HepG2 (cell line): ENCODE measurements at regions not wholly inside any gene's neighbourhood (a gene's known extent, or its start where the extent isn't known, plus 50 kb on each side); places are given as distances from the start of the nearest gene placed in this dataset.

Experiments used
- ATAC-seq: fragments of 200-7000 bp; cut with Tn5 transposase; 3 replicates; pipeline ENCODE4 v1.9.1; 2020; ENCODE audit warnings: mild to moderate bottlenecking, moderate library complexity
- BruUV-seq: library from RNA; stranded (reverse); fragments of 400-500 nt; replicated peaks from 2 replicates; lab custom pipeline; 2021; lab: Mats Ljungman, UMichigan
- CTCF ChIA-PET: fragments of 300-600 bp; formaldehyde crosslinking; extraction: SDS; loops from one replicate; lab custom pipeline; 2021; ENCODE audit warnings: low total read pairs, inconsistent platforms, low intra/inter-chr PET ratio; lab: Yijun Ruan, JAX
- POLR2A ChIA-PET: fragments of 350-600 bp; sonication (Branson Sonifier 250); formaldehyde crosslinking; loops from one replicate; lab custom pipeline; 2020; ENCODE audit warnings: antibody characterized with exemption, inconsistent platforms; lab: Yijun Ruan, JAX
- DNase-seq: peaks from one replicate; pipeline ENCODE4 v3.0.0-alpha.2; 2015; ENCODE audit warnings: low spot score
- FAIRE-seq: peaks from 3 replicates; lab custom pipeline; 2011; peaks lifted over from hg19 to GRCh38; lab: Jason Lieb, UNC
- H2AFZ ChIP-seq: one replicate; pipeline ENCODE4 v1.6.1; 2011; ENCODE audit warnings: low read length, inconsistent platforms
- H3K27ac ChIP-seq: fragments of 300-600 bp; 3 replicates; pipeline ENCODE4 v1.8.0; 2011; ENCODE audit warnings: mixed run types, mild to moderate bottlenecking, mixed read lengths, low read length, inconsistent platforms; ENCODE audit not compliant: insufficient read depth; ENCODE audit errors: extremely low read length
- H3K27me3 ChIP-seq, 2 experiments: fragments of 200-600 bp in 1 of 2; 2 replicates in 1 of 2; 3 replicates in 1 of 2; pipeline versions ENCODE4 v1.6.0 to v1.8.0; 2011; ENCODE audit warnings: low read length in 2 of 2, mild to moderate bottlenecking in 2 of 2, moderate library complexity in 2 of 2, inconsistent platforms in 1 of 2; ENCODE audit not compliant: insufficient read depth in 2 of 2, control insufficient read depth in 1 of 2
- H3K36me3 ChIP-seq, 2 experiments: fragments of 200-600 bp in 1 of 2; replicated peaks in 1 of 2; 2 replicates in 1 of 2; 3 replicates in 1 of 2; pipeline versions ENCODE4 v1.5.1 to v1.8.0; 2011; ENCODE audit warnings: low read length in 2 of 2, inconsistent platforms in 1 of 2; ENCODE audit not compliant: insufficient read depth in 2 of 2, control insufficient read depth in 1 of 2
- H3K4me1 ChIP-seq: 2 replicates; pipeline ENCODE4 v1.5.1; 2012; ENCODE audit warnings: low read length, inconsistent platforms; ENCODE audit not compliant: insufficient read depth
- H3K4me2 ChIP-seq: 2 replicates; pipeline ENCODE4 v1.6.0; 2011; ENCODE audit warnings: low read depth, low read length, inconsistent platforms
- H3K4me3 ChIP-seq, 3 experiments: fragments of 200-600 bp in 1 of 3; sonication (generic), shearing (Covaris generic) in 1 of 3; replicated peaks in 1 of 3; 2 replicates each; pipeline ENCODE4 v1.5.1; 2011 to 2016; ENCODE audit warnings: low read length in 3 of 3, inconsistent platforms in 2 of 3, low read depth in 2 of 3, mild to moderate bottlenecking in 2 of 3, control low read depth in 1 of 3, mixed read lengths in 1 of 3; ENCODE audit not compliant: insufficient read depth in 1 of 3
- H3K79me2 ChIP-seq: one replicate; pipeline ENCODE4 v1.6.1; 2011; ENCODE audit warnings: low read length, inconsistent platforms; ENCODE audit not compliant: insufficient read depth
- H3K9ac ChIP-seq: 2 replicates; pipeline ENCODE4 v1.6.0; 2011; ENCODE audit warnings: mild to moderate bottlenecking, low read depth, low read length, inconsistent platforms; ENCODE audit not compliant: insufficient read depth
- H3K9me3 ChIP-seq: 2 replicates; pipeline ENCODE4 v1.5.1; 2012; ENCODE audit warnings: mild to moderate bottlenecking, low read length
- H4K20me1 ChIP-seq: 2 replicates; pipeline ENCODE4 v1.6.0; 2011; ENCODE audit warnings: inconsistent platforms, mild to moderate bottlenecking, low read length, moderate library complexity; ENCODE audit not compliant: insufficient read depth
- CBX2 ChIP-seq, 2 experiments: fragments of 200-600 bp in 1 of 2; sonication (generic); formaldehyde crosslinking in 1 of 2; IDR thresholded peaks; 2 replicates each; pipeline versions ENCODE4 v1.7.0 to v1.8.1; 2018 to 2022; ENCODE audit warnings: low read depth in 2 of 2, low read length in 1 of 2, mild to moderate bottlenecking in 1 of 2, missing genetic modification reagents in 1 of 2
- HNRNPK ChIP-seq: fragments of 200-400 bp; formaldehyde crosslinking; IDR thresholded peaks from 2 replicates; pipeline ENCODE4 v1.6.1; 2018; ENCODE audit warnings: low read length, low read depth, moderate library complexity, mild to moderate bottlenecking; ENCODE audit not compliant: poor library complexity, severe bottlenecking
- LBX2 ChIP-seq: sonication (generic); formaldehyde crosslinking; IDR thresholded peaks from 2 replicates; pipeline ENCODE4 v1.5.0; 2020; ENCODE audit warnings: missing genetic modification reagents, mild to moderate bottlenecking, borderline replicate concordance
- MZF1 ChIP-seq: sonication (generic); formaldehyde crosslinking; IDR thresholded peaks from 2 replicates; pipeline ENCODE4 v1.8.1; 2023; ENCODE audit warnings: mild to moderate bottlenecking, missing genetic modification reagents, borderline replicate concordance
- PRPF4 ChIP-seq: fragments of 200-400 bp; formaldehyde crosslinking; IDR thresholded peaks from 2 replicates; pipeline ENCODE4 v1.6.1; 2016; ENCODE audit warnings: low read length, low read depth; ENCODE audit not compliant: poor library complexity, severe bottlenecking
- RORA ChIP-seq: sonication (generic); formaldehyde crosslinking; IDR thresholded peaks from 2 replicates; pipeline ENCODE4 v1.5.0; 2020; ENCODE audit warnings: mild to moderate bottlenecking, missing genetic modification reagents, moderate library complexity
- SNRNP70 ChIP-seq: fragments of 200-400 bp; formaldehyde crosslinking; IDR thresholded peaks from 2 replicates; pipeline ENCODE4 v1.6.1; 2017; ENCODE audit warnings: mild to moderate bottlenecking, low read depth, low read length, moderate library complexity
- ZNF382 ChIP-seq: sonication (generic); formaldehyde crosslinking; IDR thresholded peaks from 2 replicates; pipeline ENCODE4 v1.5.0; 2020; ENCODE audit warnings: missing genetic modification reagents, mild to moderate bottlenecking, borderline replicate concordance
- ZNF512B ChIP-seq: sonication (generic); formaldehyde crosslinking; IDR thresholded peaks from 2 replicates; pipeline ENCODE4 v1.5.1; 2020; ENCODE audit warnings: missing genetic modification reagents, mild to moderate bottlenecking, borderline replicate concordance
- WGBS: methylation state at CpG from one replicate; pipeline ENCODE4 v1.1.6; 2017; ENCODE audit warnings: low lambda C conversion rate; 5-methylcytosine and 5-hydroxymethylcytosine counted together
- in situ Hi-C: cut with HindIII; loops from 2 replicates; pipeline ENCODE4 v1.10.0; 2017; ENCODE audit warnings: low pct_unique_long_range_greater_than_20kb; ENCODE audit not compliant: extremely low pct_ligation_motif_present
- intact Hi-C: fragments of 100-400 bp; cut with micrococcal nuclease; formaldehyde crosslinking; loops from one replicate; pipeline ENCODE4 v1.10.0; 2022; ENCODE audit not compliant: unreplicated experiment
- TF ChIP-seq, protein P1 (sequence below): IDR thresholded peaks from 2 replicates; pipeline ENCODE4 v1.6.1; 2016
- TF ChIP-seq, protein P2 (sequence below): sonication (generic); formaldehyde crosslinking; IDR thresholded peaks from 2 replicates; pipeline ENCODE4 v1.9.0; 2021; ENCODE audit warnings: missing genetic modification reagents, mild to moderate bottlenecking, borderline replicate concordance
- TF ChIP-seq, protein P3 (sequence below): sonication (generic); formaldehyde crosslinking; IDR thresholded peaks from 2 replicates; pipeline ENCODE4 v1.4.0; 2020; ENCODE audit warnings: missing genetic modification reagents, borderline replicate concordance
- TF ChIP-seq, protein P4 (sequence below): sonication (generic); formaldehyde crosslinking; IDR thresholded peaks from 2 replicates; pipeline ENCODE4 v1.4.0; 2020; ENCODE audit warnings: mild to moderate bottlenecking, missing genetic modification reagents, borderline replicate concordance

- intact Hi-C loops, result no loop called here
- Histone ChIP-seq H3K4me2 (no peak overlapping the region), H4K20me1 (no peaks in the 10 kb centered on the region), H3K4me1 (no peaks in the 10 kb centered on the region), H2AFZ (no peak overlapping the region), H3K27me3 (no peaks in the 10 kb centered on the region; a peak in 1 of 5 replicates), H3K9ac (no peak overlapping the region), H3K4me3 (no peak overlapping the region), H3K36me3 (no peaks in the 10 kb centered on the region), H3K9me3 (no peaks in the 10 kb centered on the region), H3K79me2 (no peaks in the 10 kb centered on the region), H3K27ac (no peak overlapping the region)
- no TSS peak for BruUV-seq
- CTCF ChIA-PET, result no interaction called here
- POLR2A ChIA-PET, result no interaction called here
- in situ Hi-C loops, result no loop called here
- no peak for FAIRE-seq
- no peak for DNase-seq
- WGBS, result 12% methylated on average over 3 of the region's 3 CpGs
- ATAC-seq, result no peak
- TF ChIP-seq PRPF4 (no peak), ZNF382 (CRISPR knock-in tag) (no peak), LBX2 (CRISPR knock-in tag) (no peak), HNRNPK (no peak), MZF1 (CRISPR knock-in tag) (no peak), CBX2 (IDR thresholded peaks at IDR 0.05; ENCODE audit: low read depth, low read length) (no peak), CBX2 (CRISPR knock-in tag; IDR thresholded peaks at IDR 0.05; ENCODE audit: low read depth) (no peak), SNRNP70 (no peak), RORA (CRISPR knock-in tag) (no peak), ZNF512B (CRISPR knock-in tag) (no peak)
- TF ChIP-seq, protein P1, sequence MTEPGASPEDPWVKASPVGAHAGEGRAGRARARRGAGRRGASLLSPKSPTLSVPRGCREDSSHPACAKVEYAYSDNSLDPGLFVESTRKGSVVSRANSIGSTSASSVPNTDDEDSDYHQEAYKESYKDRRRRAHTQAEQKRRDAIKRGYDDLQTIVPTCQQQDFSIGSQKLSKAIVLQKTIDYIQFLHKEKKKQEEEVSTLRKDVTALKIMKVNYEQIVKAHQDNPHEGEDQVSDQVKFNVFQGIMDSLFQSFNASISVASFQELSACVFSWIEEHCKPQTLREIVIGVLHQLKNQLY (CRISPR knock-in tag), result no peak
- TF ChIP-seq, protein P2, sequence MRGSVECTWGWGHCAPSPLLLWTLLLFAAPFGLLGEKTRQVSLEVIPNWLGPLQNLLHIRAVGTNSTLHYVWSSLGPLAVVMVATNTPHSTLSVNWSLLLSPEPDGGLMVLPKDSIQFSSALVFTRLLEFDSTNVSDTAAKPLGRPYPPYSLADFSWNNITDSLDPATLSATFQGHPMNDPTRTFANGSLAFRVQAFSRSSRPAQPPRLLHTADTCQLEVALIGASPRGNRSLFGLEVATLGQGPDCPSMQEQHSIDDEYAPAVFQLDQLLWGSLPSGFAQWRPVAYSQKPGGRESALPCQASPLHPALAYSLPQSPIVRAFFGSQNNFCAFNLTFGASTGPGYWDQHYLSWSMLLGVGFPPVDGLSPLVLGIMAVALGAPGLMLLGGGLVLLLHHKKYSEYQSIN (CRISPR knock-in tag), result no peak
- TF ChIP-seq, protein P3, sequence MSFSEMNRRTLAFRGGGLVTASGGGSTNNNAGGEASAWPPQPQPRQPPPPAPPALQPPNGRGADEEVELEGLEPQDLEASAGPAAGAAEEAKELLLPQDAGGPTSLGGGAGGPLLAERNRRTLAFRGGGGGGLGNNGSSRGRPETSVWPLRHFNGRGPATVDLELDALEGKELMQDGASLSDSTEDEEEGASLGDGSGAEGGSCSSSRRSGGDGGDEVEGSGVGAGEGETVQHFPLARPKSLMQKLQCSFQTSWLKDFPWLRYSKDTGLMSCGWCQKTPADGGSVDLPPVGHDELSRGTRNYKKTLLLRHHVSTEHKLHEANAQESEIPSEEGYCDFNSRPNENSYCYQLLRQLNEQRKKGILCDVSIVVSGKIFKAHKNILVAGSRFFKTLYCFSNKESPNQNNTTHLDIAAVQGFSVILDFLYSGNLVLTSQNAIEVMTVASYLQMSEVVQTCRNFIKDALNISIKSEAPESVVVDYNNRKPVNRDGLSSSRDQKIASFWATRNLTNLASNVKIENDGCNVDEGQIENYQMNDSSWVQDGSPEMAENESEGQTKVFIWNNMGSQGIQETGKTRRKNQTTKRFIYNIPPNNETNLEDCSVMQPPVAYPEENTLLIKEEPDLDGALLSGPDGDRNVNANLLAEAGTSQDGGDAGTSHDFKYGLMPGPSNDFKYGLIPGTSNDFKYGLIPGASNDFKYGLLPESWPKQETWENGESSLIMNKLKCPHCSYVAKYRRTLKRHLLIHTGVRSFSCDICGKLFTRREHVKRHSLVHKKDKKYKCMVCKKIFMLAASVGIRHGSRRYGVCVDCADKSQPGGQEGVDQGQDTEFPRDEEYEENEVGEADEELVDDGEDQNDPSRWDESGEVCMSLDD, result no peak
- TF ChIP-seq, protein P4, sequence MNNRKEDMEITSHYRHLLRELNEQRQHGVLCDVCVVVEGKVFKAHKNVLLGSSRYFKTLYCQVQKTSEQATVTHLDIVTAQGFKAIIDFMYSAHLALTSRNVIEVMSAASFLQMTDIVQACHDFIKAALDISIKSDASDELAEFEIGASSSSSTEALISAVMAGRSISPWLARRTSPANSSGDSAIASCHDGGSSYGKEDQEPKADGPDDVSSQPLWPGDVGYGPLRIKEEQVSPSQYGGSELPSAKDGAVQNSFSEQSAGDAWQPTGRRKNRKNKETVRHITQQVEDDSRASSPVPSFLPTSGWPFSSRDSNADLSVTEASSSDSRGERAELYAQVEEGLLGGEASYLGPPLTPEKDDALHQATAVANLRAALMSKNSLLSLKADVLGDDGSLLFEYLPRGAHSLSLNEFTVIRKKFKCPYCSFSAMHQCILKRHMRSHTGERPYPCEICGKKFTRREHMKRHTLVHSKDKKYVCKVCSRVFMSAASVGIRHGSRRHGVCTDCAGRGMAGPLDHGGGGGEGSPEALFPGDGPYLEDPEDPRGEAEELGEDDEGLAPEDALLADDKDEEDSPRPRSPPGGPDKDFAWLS (CRISPR knock-in tag), result no peak
Measured at GRCh38 chr3:150141790-150142326, 171.2 kb upstream of the PFN2 start.
